GM19438 (cell line): ENCODE measurements at regions not wholly inside any gene's neighbourhood (a gene's known extent, or its start where the extent isn't known, plus 50 kb on each side); places are given as distances from the start of the nearest gene placed in this dataset.

Experiments used
- ATAC-seq: cut with Tn5 transposase; IDR thresholded peaks from one replicate; pipeline ENCODE4 v1.9.1; 2021; ENCODE audit warnings: low read depth; ENCODE audit not compliant: unreplicated experiment

- no peak for ATAC-seq
These were observed 296.7 kb upstream of the DPH6 start for GRCh38 chr15:35842631-35843030.

GRCh38 chr15:35843498-35843897 lies 297.5 kb upstream of the DPH6 start:
- ATAC-seq = no peak

GRCh38 chr15:35850284-35850683 lies 304.3 kb upstream of the DPH6 start:
- no peak for ATAC-seq

GRCh38 chr15:35851491-35851890 lies 305.5 kb upstream of the DPH6 start:
- no peak for ATAC-seq

- no peak for ATAC-seq
These were observed 307.1 kb upstream of the DPH6 start for GRCh38 chr15:35852818-35853624.

- no peak for ATAC-seq
These were observed 308.4 kb upstream of the DPH6 start for GRCh38 chr15:35854316-35854715.

- ATAC-seq = no peak
These were observed 311.7 kb upstream of the DPH6 start for GRCh38 chr15:35857567-35858226.

GRCh38 chr15:35858707-35859106 lies 312.7 kb upstream of the DPH6 start:
- ATAC-seq = no peak

- ATAC-seq = no peak
These were observed 317.7 kb upstream of the DPH6 start for GRCh38 chr15:35863655-35864054.

GRCh38 chr15:35867356-35867755 lies 321.4 kb upstream of the DPH6 start:
- ATAC-seq = no peak

GRCh38 chr15:35871282-35871681 lies 325.3 kb upstream of the DPH6 start:
- no peak for ATAC-seq

GRCh38 chr15:35871812-35872211 lies 325.8 kb upstream of the DPH6 start:
- no peak for ATAC-seq

GRCh38 chr15:35872577-35872976 lies 326.6 kb upstream of the DPH6 start:
- ATAC-seq = no peak

- no peak for ATAC-seq
These were observed 328.4 kb upstream of the DPH6 start for GRCh38 chr15:35874260-35874905.

GRCh38 chr15:35876762-35877161 lies 330.8 kb upstream of the DPH6 start:
- ATAC-seq = no peak

GRCh38 chr15:35880896-35881295 lies 334.9 kb upstream of the DPH6 start:
- no peak for ATAC-seq

- no peak for ATAC-seq
These were observed 339.9 kb upstream of the DPH6 start for GRCh38 chr15:35885870-35886269.

- ATAC-seq = no peak
These were observed 340.8 kb upstream of the DPH6 start for GRCh38 chr15:35886765-35887164.

GRCh38 chr15:35888815-35889214 lies 342.9 kb upstream of the DPH6 start:
- no peak for ATAC-seq

- ATAC-seq = no peak
These were observed 361.5 kb upstream of the DPH6 start for GRCh38 chr15:35907511-35907910.

- ATAC-seq = no peak
These were observed 363.4 kb upstream of the DPH6 start for GRCh38 chr15:35909414-35909813.

GRCh38 chr15:35910227-35910626 lies 364.3 kb upstream of the DPH6 start:
- no peak for ATAC-seq
